ENCODE measurements at regions not wholly inside any gene's neighbourhood (a gene's known extent, or its start where the extent isn't known, plus 50 kb on each side); places are given as distances from the start of the nearest gene placed in this dataset.

DNA sequence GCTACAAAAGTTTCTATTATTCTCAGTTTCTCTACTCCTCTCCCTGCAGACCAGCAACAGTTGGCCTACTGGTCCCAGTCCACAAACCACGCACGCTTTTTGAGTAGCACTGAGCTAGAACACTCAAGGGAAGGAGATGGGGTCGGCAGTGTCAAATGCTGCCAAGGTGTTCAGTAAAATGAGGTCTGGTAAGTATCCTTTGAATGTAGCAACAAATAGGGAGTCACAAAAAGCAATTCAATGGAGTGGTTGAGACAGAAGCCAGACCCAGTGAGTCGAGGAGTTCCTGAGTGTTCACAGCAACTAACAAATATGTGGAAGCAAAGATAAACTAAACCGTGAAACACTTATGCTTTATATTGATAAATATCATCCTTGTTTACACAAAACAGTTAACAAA, 355.7 kb downstream of the MID1IP1 start:
- Histone ChIP-seq H3K9me2 (ENCODE audit: low read depth, low read length) (no peaks in the 10 kb centered on the region), H3K9ac (ENCODE audit: low read length) (no peak overlapping the region), H4K20me1 (ENCODE audit: insufficient read depth, low read length) (no peaks in the 10 kb centered on the region), H3K27me3 (ENCODE audit: insufficient read depth, low read length) (no peaks in the 10 kb centered on the region), H3K9me3 (ENCODE audit: low read length) (no peaks in the 10 kb centered on the region), H2AFZ (ENCODE audit: low read length) (no peak overlapping the region), H3K79me2 (ENCODE audit: insufficient read depth, low read length) (no peaks in the 10 kb centered on the region), H3K4me3 (ENCODE audit: low read depth, low read length, poor library complexity, severe bottlenecking) (no peak overlapping the region), H3K4me1 (ENCODE audit: insufficient read depth, low read length, severe bottlenecking) (no peaks in the 10 kb centered on the region), H3K36me3 (ENCODE audit: insufficient read depth, low read length) (no peaks in the 10 kb centered on the region), H3K4me2 (ENCODE audit: low read length) (no peak overlapping the region), H3K27ac (ENCODE audit: low read depth, low read length, poor library complexity, severe bottlenecking) (no peak overlapping the region), H3F3A (ENCODE audit: insufficient read depth, low read length) (no peaks in the 10 kb centered on the region)
- TF ChIP-seq EZH2 (IDR thresholded peaks at IDR 0.05; ENCODE audit: borderline replicate concordance, low read length), result no peak
- TF ChIP-seq, protein P1, sequence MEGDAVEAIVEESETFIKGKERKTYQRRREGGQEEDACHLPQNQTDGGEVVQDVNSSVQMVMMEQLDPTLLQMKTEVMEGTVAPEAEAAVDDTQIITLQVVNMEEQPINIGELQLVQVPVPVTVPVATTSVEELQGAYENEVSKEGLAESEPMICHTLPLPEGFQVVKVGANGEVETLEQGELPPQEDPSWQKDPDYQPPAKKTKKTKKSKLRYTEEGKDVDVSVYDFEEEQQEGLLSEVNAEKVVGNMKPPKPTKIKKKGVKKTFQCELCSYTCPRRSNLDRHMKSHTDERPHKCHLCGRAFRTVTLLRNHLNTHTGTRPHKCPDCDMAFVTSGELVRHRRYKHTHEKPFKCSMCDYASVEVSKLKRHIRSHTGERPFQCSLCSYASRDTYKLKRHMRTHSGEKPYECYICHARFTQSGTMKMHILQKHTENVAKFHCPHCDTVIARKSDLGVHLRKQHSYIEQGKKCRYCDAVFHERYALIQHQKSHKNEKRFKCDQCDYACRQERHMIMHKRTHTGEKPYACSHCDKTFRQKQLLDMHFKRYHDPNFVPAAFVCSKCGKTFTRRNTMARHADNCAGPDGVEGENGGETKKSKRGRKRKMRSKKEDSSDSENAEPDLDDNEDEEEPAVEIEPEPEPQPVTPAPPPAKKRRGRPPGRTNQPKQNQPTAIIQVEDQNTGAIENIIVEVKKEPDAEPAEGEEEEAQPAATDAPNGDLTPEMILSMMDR (IDR thresholded peaks at IDR 0.05; ENCODE audit: low read length), result no peak

DNA sequence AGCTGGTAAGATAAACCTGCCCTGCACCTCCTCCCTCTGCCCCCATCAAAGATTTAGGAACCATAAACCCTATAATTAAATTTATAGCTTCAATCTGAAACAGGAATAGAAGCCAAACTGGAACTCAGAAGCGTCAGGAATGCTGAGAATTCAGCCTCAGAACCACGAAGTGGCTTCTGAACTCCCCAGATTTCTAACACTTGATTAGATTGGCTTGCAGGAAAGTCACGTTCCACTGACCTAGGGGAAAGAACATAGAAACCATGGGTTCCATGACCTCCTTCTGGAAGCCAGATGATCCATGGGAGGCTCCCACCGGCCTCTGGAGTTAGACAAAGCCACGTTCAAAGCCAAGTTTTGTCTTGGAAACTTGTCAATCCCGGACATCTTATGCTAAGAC, 356.5 kb downstream of the MID1IP1 start:
- H3K4me3 ChIP-seq (ENCODE audit: low read depth, low read length, poor library complexity, severe bottlenecking), result no peak overlapping the region
- TF ChIP-seq, protein P1 (IDR thresholded peaks at IDR 0.05; ENCODE audit: low read length), result no peak
- no peak for TF ChIP-seq EZH2 (IDR thresholded peaks at IDR 0.05; ENCODE audit: borderline replicate concordance, low read length)
- H3K27me3 ChIP-seq (ENCODE audit: insufficient read depth, low read length), result no peaks in the 10 kb centered on the region
- no peaks in the 10 kb centered on the region for H3K4me1 ChIP-seq (ENCODE audit: insufficient read depth, low read length, severe bottlenecking)
- no peaks in the 10 kb centered on the region for H4K20me1 ChIP-seq (ENCODE audit: insufficient read depth, low read length)
- H3K9me2 ChIP-seq (ENCODE audit: low read depth, low read length), result no peaks in the 10 kb centered on the region
- no peaks in the 10 kb centered on the region for H3K79me2 ChIP-seq (ENCODE audit: insufficient read depth, low read length)
- no peak overlapping the region for H3K9ac ChIP-seq (ENCODE audit: low read length)
- no peaks in the 10 kb centered on the region for H3F3A ChIP-seq (ENCODE audit: insufficient read depth, low read length)
- H3K27ac ChIP-seq (ENCODE audit: low read depth, low read length, poor library complexity, severe bottlenecking), result no peak overlapping the region
- H3K36me3 ChIP-seq (ENCODE audit: insufficient read depth, low read length), result no peaks in the 10 kb centered on the region
- H3K9me3 ChIP-seq (ENCODE audit: low read length), result no peaks in the 10 kb centered on the region
- H2AFZ ChIP-seq (ENCODE audit: low read length), result no peak overlapping the region
- H3K4me2 ChIP-seq (ENCODE audit: low read length), result no peak overlapping the region

DNA sequence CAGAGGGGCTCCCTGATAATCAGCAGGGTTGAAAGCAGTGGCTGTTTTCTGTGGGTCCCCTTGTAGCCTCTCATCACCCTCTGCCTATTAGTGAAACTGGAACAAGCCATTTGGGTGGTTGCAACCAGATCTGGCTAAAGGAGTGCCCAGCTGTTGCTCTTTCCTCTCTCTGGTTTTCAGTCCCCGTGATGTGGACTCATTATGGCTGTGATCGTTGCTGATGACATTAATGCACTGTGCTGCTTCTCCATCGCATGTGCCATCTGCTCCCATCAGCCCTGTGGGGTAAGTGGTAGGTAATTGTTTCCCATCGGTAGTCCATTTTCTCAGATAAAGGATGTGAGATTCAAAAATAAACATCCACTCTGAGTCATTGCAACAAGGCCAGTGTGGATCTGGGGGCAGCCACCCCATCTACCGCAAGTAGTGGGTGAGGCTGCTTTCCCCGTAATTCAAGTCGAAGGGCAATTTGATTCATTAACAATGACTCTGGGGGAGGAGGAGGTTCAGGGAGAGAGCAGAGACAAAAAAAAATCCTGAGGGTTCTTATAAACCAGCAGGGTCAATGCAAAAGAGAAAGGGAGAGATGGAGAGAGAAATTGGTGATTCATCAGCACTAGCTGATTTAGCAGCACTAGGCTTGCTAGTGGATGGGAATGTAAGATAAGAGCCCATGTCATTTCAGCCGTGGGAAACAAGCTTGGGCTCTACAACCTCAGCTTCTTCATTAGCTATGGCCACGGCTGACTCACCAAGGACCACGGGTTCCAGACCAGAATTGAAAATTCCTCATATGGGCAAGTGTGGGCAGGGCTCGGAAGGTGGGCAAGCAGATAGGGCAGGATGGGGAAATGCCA, 357.8 kb downstream of the MID1IP1 start:
- no peak overlapping the region for H3K27ac ChIP-seq (ENCODE audit: low read depth, low read length, poor library complexity, severe bottlenecking)
- H2AFZ ChIP-seq (ENCODE audit: low read length), result no peak overlapping the region

More for the DNA sequence above, 357.8 kb downstream of the MID1IP1 start:
- Histone ChIP-seq H3K4me3 (ENCODE audit: low read depth, low read length, poor library complexity, severe bottlenecking) (no peak overlapping the region), H3K4me2 (ENCODE audit: low read length) (no peak overlapping the region), H4K20me1 (ENCODE audit: insufficient read depth, low read length) (no peaks in the 10 kb centered on the region), H3K36me3 (ENCODE audit: insufficient read depth, low read length) (no peaks in the 10 kb centered on the region), H3F3A (ENCODE audit: insufficient read depth, low read length) (no peaks in the 10 kb centered on the region), H3K9me2 (ENCODE audit: low read depth, low read length) (no peaks in the 10 kb centered on the region), H3K27me3 (ENCODE audit: insufficient read depth, low read length) (no peaks in the 10 kb centered on the region), H3K4me1 (ENCODE audit: insufficient read depth, low read length, severe bottlenecking) (no peaks in the 10 kb centered on the region), H3K79me2 (ENCODE audit: insufficient read depth, low read length) (no peaks in the 10 kb centered on the region), H3K9ac (ENCODE audit: low read length) (no peak overlapping the region), H3K9me3 (ENCODE audit: low read length) (no peaks in the 10 kb centered on the region)
- TF ChIP-seq EZH2 (IDR thresholded peaks at IDR 0.05; ENCODE audit: borderline replicate concordance, low read length), result no peak
- TF ChIP-seq, protein P1 (IDR thresholded peaks at IDR 0.05; ENCODE audit: low read length), result no peak
